Left kidney (tissue), 1 donor: ENCODE measurements at regions not wholly inside any gene's neighbourhood (a gene's known extent, or its start where the extent isn't known, plus 50 kb on each side); places are given as distances from the start of the nearest gene placed in this dataset.
"Not testable (repeated sequence)": the region's sequence is repeated elsewhere in the genome, so short reads cannot be mapped to it uniquely, and the experiment has no call there.

Source experiments
- DNase-seq: peaks from one replicate; pipeline ENCODE4 v3.0.0-alpha.2; 2013

GRCh38 chr1:60662486-60663044 is 419.8 kb upstream of the NFIA start:
- no peak for DNase-seq

GRCh38 chr1:60657926-60658325 is 424.4 kb upstream of the NFIA start:
- DNase-seq: no peak

- DNase-seq: no peak
These were observed 426.5 kb upstream of the NFIA start for GRCh38 chr1:60655679-60656355.

GRCh38 chr1:60640033-60640551 is 442.3 kb upstream of the NFIA start:
- DNase-seq: not testable (repeated sequence)

GRCh38 chr1:60639287-60639686 is 443.1 kb upstream of the NFIA start:
- DNase-seq: no peak

GRCh38 chr1:60637651-60638050 is 444.7 kb upstream of the NFIA start:
- DNase-seq: no peak

- no peak for DNase-seq
These were observed 445.4 kb upstream of the NFIA start for GRCh38 chr1:60636946-60637345.

- no peak for DNase-seq
These were observed 448.3 kb upstream of the NFIA start for GRCh38 chr1:60634106-60634505.

GRCh38 chr1:60622486-60622885 is 459.9 kb upstream of the NFIA start:
- no peak for DNase-seq

GRCh38 chr1:60621368-60621851 is 461.0 kb upstream of the NFIA start:
- peak; percentile 33 for DNase-seq

GRCh38 chr1:60620087-60620486 is 462.3 kb upstream of the NFIA start:
- no peak for DNase-seq

GRCh38 chr1:60619581-60619980 is 462.8 kb upstream of the NFIA start:
- DNase-seq: no peak

GRCh38 chr1:60615666-60616065 is 466.7 kb upstream of the NFIA start:
- DNase-seq: no peak

GRCh38 chr1:60612790-60613189 is 469.6 kb upstream of the NFIA start:
- no peak for DNase-seq

- DNase-seq: not testable (repeated sequence)
These were observed 475.4 kb upstream of the NFIA start for GRCh38 chr1:60606921-60607320.

- no peak for DNase-seq
These were observed 481.8 kb upstream of the NFIA start for GRCh38 chr1:60600532-60600931.

GRCh38 chr1:60599574-60599973 is 482.8 kb upstream of the NFIA start:
- no peak for DNase-seq

- no peak for DNase-seq
These were observed 484.1 kb upstream of the NFIA start for GRCh38 chr1:60598041-60598910.

GRCh38 chr1:60596791-60597750 is 485.3 kb upstream of the NFIA start:
- DNase-seq: no peak

- no peak for DNase-seq
These were observed 490.8 kb upstream of the NFIA start for GRCh38 chr1:60591583-60591982.

- no peak for DNase-seq
These were observed 492.4 kb upstream of the NFIA start for GRCh38 chr1:60589916-60590315.
